Progenitor cell of endocrine pancreas (in vitro differentiated cells): ENCODE measurements at regions not wholly inside any gene's neighbourhood (a gene's known extent, or its start where the extent isn't known, plus 50 kb on each side); places are given as distances from the start of the nearest gene placed in this dataset.

Source experiments
- DNase-seq: peaks from one replicate; pipeline ENCODE4 v3.0.0; 2021; ENCODE audit warnings: low spot score; ENCODE audit not compliant: unreplicated experiment
- H3K27ac Mint-ChIP-seq: 2 replicates; pipeline ENCODE4 v1.8.0; 2021; ENCODE audit warnings: mild to moderate bottlenecking, moderate library complexity, mixed read lengths
- H3K27me3 Mint-ChIP-seq: 2 replicates; pipeline ENCODE4 v1.8.0; 2021; ENCODE audit warnings: mixed read lengths
- H3K36me3 Mint-ChIP-seq: 2 replicates; pipeline ENCODE4 v1.8.0; 2022; ENCODE audit warnings: mixed read lengths; ENCODE audit not compliant: insufficient read depth
- H3K4me1 Mint-ChIP-seq: 2 replicates; pipeline ENCODE4 v1.8.0; 2021; ENCODE audit warnings: low read depth, mixed read lengths
- H3K4me3 Mint-ChIP-seq: 2 replicates; pipeline ENCODE4 v1.8.0; 2021; ENCODE audit warnings: low read depth, mild to moderate bottlenecking, moderate library complexity, mixed read lengths
- H3K9me3 Mint-ChIP-seq: 2 replicates; pipeline ENCODE4 v1.8.0; 2021; ENCODE audit warnings: low read depth, mixed read lengths
- TF ChIP-seq, protein P1 (sequence below): fragments of 200-600 bp; sonication (generic); IDR thresholded peaks from one replicate; pipeline ENCODE4 v1.5.0; 2021; ENCODE audit warnings: antibody characterized with exemption, mild to moderate bottlenecking; ENCODE audit not compliant: unreplicated experiment

DNA sequence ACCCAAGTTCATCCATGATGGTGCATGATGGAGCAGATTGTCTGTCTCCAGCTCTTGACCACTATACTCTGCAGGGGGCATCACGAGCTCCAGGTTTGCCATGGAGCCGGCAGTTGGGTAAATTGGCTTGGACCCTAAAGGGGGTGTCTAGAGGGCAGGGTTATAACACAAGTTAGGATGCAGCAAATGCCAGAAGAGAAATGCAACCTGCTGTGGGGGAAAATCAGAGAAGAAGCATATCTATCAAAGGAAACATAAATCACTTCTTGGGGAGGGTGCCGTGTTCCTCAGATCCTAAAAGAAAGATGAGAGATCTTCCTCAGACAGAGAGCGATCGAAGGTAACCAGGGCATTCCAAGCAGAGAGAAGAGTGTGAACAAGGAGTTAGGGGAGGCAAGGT is 334.9 kb downstream of the C12orf75 start:
- no peak for DNase-seq
- no peak overlapping the region for H3K4me3 Mint-ChIP-seq
- peaks cover 5% of the 10 kb centered on the region for H3K27me3 Mint-ChIP-seq
- H3K9me3 Mint-ChIP-seq: no peaks in the 10 kb centered on the region
- H3K36me3 Mint-ChIP-seq: no peaks in the 10 kb centered on the region
- no peak overlapping the region for H3K27ac Mint-ChIP-seq
- H3K4me1 Mint-ChIP-seq: no peaks in the 10 kb centered on the region
- TF ChIP-seq, protein P1, sequence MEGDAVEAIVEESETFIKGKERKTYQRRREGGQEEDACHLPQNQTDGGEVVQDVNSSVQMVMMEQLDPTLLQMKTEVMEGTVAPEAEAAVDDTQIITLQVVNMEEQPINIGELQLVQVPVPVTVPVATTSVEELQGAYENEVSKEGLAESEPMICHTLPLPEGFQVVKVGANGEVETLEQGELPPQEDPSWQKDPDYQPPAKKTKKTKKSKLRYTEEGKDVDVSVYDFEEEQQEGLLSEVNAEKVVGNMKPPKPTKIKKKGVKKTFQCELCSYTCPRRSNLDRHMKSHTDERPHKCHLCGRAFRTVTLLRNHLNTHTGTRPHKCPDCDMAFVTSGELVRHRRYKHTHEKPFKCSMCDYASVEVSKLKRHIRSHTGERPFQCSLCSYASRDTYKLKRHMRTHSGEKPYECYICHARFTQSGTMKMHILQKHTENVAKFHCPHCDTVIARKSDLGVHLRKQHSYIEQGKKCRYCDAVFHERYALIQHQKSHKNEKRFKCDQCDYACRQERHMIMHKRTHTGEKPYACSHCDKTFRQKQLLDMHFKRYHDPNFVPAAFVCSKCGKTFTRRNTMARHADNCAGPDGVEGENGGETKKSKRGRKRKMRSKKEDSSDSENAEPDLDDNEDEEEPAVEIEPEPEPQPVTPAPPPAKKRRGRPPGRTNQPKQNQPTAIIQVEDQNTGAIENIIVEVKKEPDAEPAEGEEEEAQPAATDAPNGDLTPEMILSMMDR: no peak

DNA sequence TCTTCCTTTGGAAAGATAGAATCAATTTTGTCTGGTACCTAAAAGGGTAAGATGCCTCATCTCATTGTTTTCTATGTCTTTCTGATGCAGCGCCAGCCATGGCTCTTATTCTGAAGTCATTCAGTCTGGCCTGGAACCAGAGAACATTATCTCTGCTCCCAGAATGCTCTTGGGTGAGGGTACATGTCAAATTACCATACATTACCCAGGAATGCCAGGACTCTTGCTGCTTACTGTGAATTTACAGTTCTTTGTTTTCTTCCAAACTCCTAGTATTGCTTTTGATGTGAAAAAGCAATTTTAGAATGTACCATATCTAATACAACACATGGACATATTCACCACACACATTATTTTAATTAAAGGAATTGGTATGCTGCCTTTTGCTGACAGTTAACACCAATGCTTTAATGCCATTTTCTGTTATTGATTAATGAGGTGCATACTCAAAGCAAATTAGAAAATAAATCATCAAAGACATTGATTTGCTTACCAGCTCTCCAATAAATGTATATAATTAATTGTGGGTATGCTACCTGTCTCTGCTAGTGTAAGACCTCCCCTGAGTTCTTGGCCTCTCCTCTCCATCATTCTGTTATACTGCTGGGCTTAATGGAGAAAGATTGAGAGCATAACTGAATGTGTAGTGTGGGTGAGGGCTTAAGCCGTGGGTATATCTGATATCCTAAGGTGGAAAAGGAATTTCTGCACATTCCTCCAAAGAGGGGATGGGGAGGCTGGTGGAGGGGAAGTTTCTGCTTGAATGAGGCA is 337.7 kb downstream of the C12orf75 start:
- DNase-seq: no peak
- no peaks in the 10 kb centered on the region for H3K36me3 Mint-ChIP-seq
- no peak overlapping the region for H3K27ac Mint-ChIP-seq
- peaks cover 5% of the 10 kb centered on the region for H3K9me3 Mint-ChIP-seq
- H3K4me1 Mint-ChIP-seq: no peaks in the 10 kb centered on the region
- H3K4me3 Mint-ChIP-seq: no peak overlapping the region
- TF ChIP-seq, protein P1: no peak
- H3K27me3 Mint-ChIP-seq: no peaks in the 10 kb centered on the region

DNA sequence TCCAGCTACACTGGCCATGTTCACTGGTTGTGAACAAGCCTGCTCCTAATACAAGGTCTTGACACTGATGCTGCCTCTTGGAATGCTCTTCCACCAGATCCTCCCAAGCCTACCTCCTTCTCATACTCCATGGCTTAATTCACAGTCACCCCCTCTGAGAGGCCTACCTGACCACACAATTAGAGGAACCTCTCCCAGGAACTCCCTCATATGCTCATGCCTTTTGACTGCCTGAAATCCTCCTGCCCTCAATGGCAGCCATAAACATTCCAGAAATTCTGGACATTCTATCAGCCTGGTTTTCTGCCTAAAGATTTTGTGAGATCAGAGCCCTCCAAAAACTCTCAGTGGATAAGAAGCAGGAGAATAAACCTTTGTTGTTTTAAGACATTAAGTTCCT is 340.2 kb downstream of the C12orf75 start:
- no peaks in the 10 kb centered on the region for H3K36me3 Mint-ChIP-seq
- no peaks in the 10 kb centered on the region for H3K27me3 Mint-ChIP-seq
- H3K9me3 Mint-ChIP-seq: peaks cover 5% of the 10 kb centered on the region
- no peak overlapping the region for H3K27ac Mint-ChIP-seq
- TF ChIP-seq, protein P1: no peak
- H3K4me1 Mint-ChIP-seq: peaks cover 2% of the 10 kb centered on the region
- DNase-seq: no peak
- no peak overlapping the region for H3K4me3 Mint-ChIP-seq

DNA sequence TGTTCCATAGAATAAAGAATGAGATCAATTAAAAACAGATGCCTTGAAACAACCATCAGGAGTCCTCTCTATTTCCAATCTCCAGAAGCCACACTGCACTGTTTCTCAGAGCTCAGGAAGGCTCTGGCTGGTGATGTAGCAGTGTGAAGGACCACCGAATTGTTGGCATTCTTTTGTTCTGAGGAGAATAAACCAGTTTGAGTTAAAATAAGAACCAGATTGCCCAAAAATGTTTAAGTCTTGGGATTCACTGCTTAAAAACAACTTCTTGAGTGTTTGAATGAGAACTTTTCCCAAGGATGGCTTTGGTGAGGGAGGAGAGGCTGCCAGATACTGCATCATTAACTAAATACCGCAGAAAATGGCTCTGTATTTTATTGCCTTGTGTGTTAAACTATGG is 341.2 kb downstream of the C12orf75 start:
- TF ChIP-seq, protein P1: no peak
- Mint-ChIP-seq H3K27me3 (peaks cover 3% of the 10 kb centered on the region), H3K4me3 (no peak overlapping the region), H3K27ac (no peak overlapping the region), H3K9me3 (peaks cover 5% of the 10 kb centered on the region), H3K36me3 (no peaks in the 10 kb centered on the region), H3K4me1 (peaks cover 2% of the 10 kb centered on the region)
- DNase-seq: no peak

DNA sequence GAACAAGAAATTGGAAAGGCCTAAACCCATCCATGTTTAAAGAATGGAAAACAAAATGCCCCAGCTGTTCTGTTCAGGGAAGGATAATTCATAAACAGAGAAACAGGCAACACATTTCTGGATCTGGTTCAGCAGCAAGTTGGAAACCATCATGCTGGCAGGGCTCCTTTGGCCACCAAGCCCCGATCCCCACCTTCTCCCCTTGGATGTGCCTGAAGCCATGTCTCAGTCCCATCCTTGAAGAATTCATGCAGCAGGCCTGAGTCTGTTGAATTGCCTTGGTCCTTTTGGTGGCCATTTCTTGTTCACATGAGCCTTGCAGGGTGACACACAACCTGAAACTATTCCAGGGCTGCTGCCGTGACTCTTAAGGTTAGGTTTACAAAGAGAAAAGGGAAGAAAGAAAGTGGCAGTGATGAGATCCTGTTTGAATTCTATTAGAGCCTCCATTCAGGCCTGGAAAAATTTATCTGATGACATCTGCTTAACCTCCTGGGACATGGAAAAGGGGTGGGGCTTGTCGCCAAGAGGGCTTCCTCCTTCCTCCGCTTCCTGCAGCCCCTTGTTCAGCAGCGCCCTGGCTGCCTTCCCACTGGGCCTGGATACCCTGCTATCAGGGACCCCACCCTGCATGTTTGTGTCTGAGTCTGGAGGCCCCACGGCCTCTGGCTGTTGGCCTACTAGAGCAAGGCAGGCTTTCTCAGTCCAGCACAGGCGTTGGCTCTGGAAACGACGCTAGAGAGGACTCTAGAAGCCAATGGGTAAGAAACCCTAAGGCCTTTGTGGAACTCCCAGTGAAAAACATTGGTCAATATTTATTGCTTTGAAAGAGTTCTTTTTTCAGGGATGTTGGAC is 341.9 kb downstream of the C12orf75 start:
- H3K4me3 Mint-ChIP-seq: no peak overlapping the region
- H3K36me3 Mint-ChIP-seq: no peaks in the 10 kb centered on the region

More for the DNA sequence above, 341.9 kb downstream of the C12orf75 start:
- TF ChIP-seq, protein P1: no peak
- Mint-ChIP-seq H3K4me1 (peaks cover 2% of the 10 kb centered on the region), H3K9me3 (peaks cover 5% of the 10 kb centered on the region), H3K27ac (no peak overlapping the region), H3K27me3 (peaks cover 3% of the 10 kb centered on the region)
- DNase-seq: no peak
